ENCODE measurements at regions not wholly inside any gene's neighbourhood (a gene's known extent, or its start where the extent isn't known, plus 50 kb on each side); places are given as distances from the start of the nearest gene placed in this dataset.

DNA sequence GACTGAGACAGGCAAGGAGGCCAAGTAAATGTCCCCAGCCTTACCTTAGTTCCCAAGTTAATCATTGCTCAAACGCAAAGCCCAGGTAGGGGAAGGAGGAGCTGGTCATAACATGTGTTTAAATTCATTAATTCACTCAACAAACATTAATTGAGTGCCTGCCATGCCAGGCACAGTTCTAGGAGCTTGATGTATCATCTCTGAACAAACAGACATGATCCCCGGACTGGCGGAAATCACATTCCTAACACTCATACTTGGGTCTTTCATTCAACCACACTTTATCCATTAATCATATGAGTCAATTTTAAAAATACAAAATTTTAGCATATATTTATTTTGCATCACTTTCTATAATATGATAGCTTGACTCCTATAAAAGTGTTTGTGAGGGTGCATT lies 335.3 kb upstream of the NOCT start:
- TF ChIP-seq RAD21 (IDR thresholded peaks at IDR 0.05; ENCODE audit: low read depth), result no peak
- no peak for TF ChIP-seq CREB1 (IDR thresholded peaks at IDR 0.05; ENCODE audit: low read depth)
- TF ChIP-seq NFIC (IDR thresholded peaks at IDR 0.05), result no peak
- no peak for TF ChIP-seq MAX (IDR thresholded peaks at IDR 0.05)
- TF ChIP-seq FOXM1 (IDR thresholded peaks at IDR 0.05; ENCODE audit: borderline replicate concordance, low read depth), result no peak
- TF ChIP-seq TAF1 (IDR thresholded peaks at IDR 0.05; ENCODE audit: low read depth), result no peak
- TF ChIP-seq, protein P1, sequence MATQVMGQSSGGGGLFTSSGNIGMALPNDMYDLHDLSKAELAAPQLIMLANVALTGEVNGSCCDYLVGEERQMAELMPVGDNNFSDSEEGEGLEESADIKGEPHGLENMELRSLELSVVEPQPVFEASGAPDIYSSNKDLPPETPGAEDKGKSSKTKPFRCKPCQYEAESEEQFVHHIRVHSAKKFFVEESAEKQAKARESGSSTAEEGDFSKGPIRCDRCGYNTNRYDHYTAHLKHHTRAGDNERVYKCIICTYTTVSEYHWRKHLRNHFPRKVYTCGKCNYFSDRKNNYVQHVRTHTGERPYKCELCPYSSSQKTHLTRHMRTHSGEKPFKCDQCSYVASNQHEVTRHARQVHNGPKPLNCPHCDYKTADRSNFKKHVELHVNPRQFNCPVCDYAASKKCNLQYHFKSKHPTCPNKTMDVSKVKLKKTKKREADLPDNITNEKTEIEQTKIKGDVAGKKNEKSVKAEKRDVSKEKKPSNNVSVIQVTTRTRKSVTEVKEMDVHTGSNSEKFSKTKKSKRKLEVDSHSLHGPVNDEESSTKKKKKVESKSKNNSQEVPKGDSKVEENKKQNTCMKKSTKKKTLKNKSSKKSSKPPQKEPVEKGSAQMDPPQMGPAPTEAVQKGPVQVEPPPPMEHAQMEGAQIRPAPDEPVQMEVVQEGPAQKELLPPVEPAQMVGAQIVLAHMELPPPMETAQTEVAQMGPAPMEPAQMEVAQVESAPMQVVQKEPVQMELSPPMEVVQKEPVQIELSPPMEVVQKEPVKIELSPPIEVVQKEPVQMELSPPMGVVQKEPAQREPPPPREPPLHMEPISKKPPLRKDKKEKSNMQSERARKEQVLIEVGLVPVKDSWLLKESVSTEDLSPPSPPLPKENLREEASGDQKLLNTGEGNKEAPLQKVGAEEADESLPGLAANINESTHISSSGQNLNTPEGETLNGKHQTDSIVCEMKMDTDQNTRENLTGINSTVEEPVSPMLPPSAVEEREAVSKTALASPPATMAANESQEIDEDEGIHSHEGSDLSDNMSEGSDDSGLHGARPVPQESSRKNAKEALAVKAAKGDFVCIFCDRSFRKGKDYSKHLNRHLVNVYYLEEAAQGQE (IDR thresholded peaks at IDR 0.05; ENCODE audit: low read depth), result no peak
- no peak for TF ChIP-seq EGR1 (IDR thresholded peaks at IDR 0.05)
- TF ChIP-seq EP300 (IDR thresholded peaks at IDR 0.05; ENCODE audit: borderline replicate concordance), result no peak
- TF ChIP-seq CEBPB (IDR thresholded peaks at IDR 0.05), result no peak

Measured in Ishikawa (cell line).